Stimulated activated CD4-positive, alpha-beta T cell treated with anti-CD3 and anti-CD28 coated beads, Interleukin-15, amount 100 ng/mL, for 1 hour (primary cell): ENCODE measurements at regions not wholly inside any gene's neighbourhood (a gene's known extent, or its start where the extent isn't known, plus 50 kb on each side); places are given as distances from the start of the nearest gene placed in this dataset.
"Not testable (repeated sequence)": the region's sequence is repeated elsewhere in the genome, so short reads cannot be mapped to it uniquely, and the experiment has no call there.

Experiments
- DNase-seq, 2 donors: peaks; one replicate each; pipeline ENCODE4 v3.0.0-alpha.2; 2020; ENCODE audit warnings: low read depth in 1 of 2, low spot score in 1 of 2

- DNase-seq: no peak
Measured at GRCh38 chr14:49249022-49249421, 337.2 kb downstream of the RPS29 start.

GRCh38 chr14:49243777-49244176, 342.4 kb downstream of the RPS29 start:
- not testable (repeated sequence) for DNase-seq

- DNase-seq: no peak
Measured at GRCh38 chr14:49240383-49240782, 345.8 kb downstream of the RPS29 start.

GRCh38 chr14:49228552-49228951, 357.6 kb downstream of the RPS29 start:
- DNase-seq: no peak

DNA sequence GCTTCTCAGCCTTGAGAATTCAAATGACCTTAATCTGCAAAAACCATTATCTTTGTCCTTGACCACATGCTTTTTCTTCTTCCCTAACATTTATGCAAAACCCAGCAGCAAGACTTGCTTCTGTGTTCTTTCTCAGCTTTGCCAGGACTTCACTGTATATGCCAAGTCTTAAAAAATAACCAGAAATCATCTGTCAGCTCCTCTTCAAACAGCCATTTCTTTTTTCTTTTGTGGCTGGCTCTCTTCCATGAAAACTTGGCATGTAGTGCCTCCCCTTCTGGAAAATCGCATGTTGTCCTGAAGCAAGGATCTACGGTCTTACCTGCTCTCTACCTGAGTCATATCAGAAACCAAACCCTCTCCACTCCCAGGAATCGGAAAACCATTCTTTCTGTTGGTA, 364.9 kb downstream of the RPS29 start:
- no peak for DNase-seq

GRCh38 chr14:49220492-49220891, 365.7 kb downstream of the RPS29 start:
- no peak for DNase-seq

DNA sequence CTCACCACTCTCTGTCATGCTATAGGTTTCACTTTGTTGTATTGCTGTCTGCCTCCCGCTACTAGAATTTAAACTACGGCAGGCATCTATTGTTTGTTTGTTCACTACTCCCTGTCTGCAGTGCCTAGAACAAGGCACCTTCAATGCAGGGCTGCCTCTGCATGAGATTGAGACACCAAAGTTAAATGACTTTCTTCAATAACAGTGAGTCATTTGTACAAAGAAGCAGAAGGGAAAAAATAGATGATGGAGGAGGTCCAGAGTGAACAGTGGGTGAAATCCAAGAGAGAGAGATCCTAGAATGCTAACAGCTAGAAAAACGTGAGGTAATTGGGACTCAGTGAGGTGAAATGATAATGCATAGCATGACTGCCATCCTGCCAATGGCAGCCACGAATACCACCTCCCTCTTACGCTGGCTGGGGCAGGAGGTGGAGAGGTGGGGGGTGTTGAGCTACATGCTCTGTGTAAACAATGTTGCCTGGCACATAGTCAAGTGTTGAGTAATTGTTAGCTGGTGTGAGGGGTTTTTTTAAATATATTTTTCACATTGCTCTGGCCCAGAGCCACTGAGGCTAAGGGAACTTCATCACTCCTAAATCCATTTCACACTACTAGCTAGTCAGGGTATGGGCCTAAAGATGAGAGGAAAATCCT, 367.6 kb downstream of the RPS29 start:
- DNase-seq: no peak

DNA sequence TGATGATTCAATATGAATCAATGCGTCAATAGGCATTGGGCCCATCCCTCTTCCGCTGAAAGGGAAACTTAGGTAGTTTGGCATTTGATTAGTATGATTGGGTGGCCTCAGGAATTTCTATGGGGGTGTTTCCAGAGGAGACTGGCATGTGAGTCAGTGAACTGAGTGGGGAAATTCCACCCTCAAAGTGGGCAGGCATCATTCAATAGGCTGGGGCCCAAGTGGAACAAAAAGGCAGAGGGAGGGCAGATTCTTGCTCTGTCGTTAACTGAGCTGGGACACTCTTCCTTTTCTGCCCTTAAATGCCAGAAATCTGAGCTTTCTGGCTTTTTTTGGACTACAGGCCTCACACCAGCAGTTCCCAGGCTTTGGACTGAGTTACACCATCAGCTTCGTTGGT, 373.5 kb downstream of the RPS29 start:
- DNase-seq: no peak

- DNase-seq: no peak
Measured at GRCh38 chr14:49209416-49209815, 376.8 kb downstream of the RPS29 start.

GRCh38 chr14:49206828-49207227, 379.4 kb downstream of the RPS29 start:
- DNase-seq: no peak

GRCh38 chr14:49203676-49204075, 382.5 kb downstream of the RPS29 start:
- DNase-seq: no peak

GRCh38 chr14:49199159-49199558, 387.0 kb downstream of the RPS29 start:
- DNase-seq: no peak

DNA sequence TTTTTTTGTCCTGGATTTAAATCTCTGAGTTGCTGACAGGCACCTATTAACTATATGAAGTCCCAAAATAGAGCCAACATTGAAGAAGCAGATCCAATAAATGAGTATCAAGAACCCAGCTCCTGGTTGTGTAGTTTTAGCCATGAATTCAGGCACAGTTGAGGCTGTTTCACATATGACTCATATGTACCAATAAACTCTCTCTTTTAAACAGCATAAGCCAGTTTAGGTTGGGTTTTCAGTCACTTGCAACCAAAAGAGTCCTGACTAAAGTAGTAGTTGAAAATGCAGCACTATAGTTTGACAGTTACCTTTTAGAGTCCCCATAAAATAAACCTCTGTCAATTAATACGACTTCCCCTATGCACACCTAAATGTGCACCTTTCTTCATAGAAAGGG, 389.9 kb downstream of the RPS29 start:
- no peak for DNase-seq

DNA sequence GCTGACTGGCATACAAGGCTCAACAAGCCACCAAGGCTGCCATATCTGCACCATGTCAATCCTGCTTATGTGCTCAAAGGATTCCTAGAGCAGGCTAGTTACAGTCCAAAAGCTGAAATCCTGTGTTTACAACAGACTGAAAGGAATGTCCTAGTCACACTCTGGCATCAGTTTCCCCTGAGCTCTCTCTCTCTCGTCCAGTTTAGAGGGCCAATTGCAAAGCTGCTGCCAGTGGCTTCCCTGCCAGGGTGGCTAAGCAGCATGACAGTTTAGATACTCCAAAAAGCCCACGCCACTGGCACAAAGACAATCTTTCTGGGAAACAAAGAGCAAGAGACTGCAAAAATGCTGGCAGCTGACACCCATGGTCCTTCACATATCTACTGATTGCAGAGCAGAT, 392.1 kb downstream of the RPS29 start:
- DNase-seq: no peak

- no peak for DNase-seq
Measured at GRCh38 chr14:49193332-49194065, 392.7 kb downstream of the RPS29 start.

GRCh38 chr14:49191380-49191779, 394.8 kb downstream of the RPS29 start:
- no peak for DNase-seq

DNA sequence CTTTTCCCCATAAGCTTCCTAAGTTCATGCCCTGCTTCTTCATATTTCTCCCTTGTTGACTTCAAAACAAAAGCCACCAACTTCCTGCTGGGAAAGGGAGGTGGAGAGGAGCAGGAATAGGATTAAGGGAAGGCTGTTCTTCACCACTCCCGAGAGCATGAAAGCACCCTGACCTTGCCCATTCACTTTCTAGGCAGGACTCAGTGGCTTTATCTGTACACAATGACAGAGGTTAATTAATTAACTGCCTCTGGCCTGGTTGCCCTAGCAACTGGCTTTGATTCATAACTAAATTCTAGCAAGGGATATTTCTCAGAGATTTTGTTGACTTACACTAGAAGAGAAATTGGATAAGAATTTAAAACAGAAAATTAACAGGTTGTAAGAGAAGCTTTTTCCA, 396.8 kb downstream of the RPS29 start:
- no peak for DNase-seq

- no peak for DNase-seq
Measured at GRCh38 chr14:49187799-49188198, 398.4 kb downstream of the RPS29 start.

DNA sequence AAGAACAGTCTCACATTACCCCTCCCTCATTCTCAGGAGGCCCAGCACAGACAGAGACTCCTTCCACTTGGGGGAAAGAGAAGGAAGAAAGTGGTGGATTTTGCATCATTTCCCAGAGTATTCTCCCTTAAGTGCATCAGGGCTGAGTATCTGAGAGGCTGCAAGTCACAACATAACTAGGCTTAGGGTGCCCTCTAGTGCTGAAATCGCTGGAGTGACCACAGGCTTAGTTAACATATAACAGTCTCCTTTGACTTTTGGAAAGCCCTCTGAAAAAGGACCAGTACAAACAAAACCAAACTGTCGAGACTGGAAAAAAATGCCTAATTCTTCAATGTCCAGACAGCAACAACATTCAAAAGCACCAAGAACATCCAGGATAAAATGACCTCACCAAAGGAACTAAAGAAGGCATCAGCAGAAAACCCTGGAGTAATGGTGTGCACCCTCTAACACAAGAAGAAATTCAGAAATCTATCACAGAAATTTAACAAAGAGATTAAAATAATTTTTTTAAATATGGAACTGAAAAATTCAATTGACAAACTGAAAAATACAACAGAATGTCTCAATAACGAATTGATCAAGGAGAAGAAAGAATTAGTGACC, 412.3 kb downstream of the RPS29 start:
- no peak for DNase-seq

GRCh38 chr14:49164074-49164473, 422.1 kb downstream of the RPS29 start:
- DNase-seq: no peak

DNA sequence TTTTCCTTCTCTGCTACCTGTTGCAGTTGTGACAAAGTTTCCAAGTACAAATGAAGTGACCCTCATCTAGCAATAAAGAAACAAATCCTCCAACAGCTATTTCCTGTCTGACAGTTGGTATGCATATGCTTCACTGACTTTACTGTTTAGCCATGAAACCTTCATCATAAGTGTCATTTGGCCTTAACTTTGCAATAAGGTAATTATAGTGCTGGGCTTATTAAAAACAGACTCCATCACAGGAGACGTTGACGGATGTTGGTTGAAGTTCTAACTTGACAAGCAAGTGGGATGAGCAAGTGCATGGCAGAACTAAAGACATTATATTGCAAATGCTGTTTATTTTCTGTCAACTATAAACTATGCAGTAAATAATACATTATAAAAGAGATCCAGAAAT, 425.2 kb downstream of the RPS29 start:
- no peak for DNase-seq

DNA sequence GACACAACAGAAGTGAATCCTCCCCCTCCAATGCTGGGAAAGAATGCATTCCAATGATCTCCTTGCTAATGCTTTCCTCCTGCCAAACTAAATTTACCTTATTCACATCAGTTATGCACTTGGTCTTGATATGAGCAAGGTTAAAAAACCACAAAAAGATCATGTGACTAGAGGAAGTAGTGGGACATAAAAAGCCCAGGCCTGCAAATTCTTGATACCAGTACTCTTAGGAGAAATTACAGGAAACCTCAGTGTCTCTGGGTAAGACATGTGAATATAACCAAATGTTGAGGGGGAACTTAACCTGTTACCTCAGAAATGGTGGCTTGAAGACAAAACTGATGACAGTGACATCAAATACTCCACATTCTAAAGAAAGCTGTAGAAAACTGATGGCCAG, 427.1 kb downstream of the RPS29 start:
- no peak for DNase-seq

- no peak for DNase-seq
Measured at GRCh38 chr14:49139593-49139992, 446.6 kb downstream of the RPS29 start.
